Prostate gland (tissue), 2 donors: ENCODE measurements at regions not wholly inside any gene's neighbourhood (a gene's known extent, or its start where the extent isn't known, plus 50 kb on each side); places are given as distances from the start of the nearest gene placed in this dataset.

Experiments used
- CTCF ChIP-seq, 4 experiments: fragments of 200-600 bp in 2 of 4; fragments of 450-650 bp in 2 of 4; sonication (generic) in 2 of 4; IDR thresholded peaks; 1 replicate in 3 of 4; 2 replicates in 1 of 4; pipeline ENCODE4 v1.5.1; 2016 to 2019; ENCODE audit warnings: antibody characterized with exemption in 4 of 4, mild to moderate bottlenecking in 2 of 4, moderate library complexity in 2 of 4
- POLR2A ChIP-seq: fragments of 450-650 bp; IDR thresholded peaks from one replicate; pipeline ENCODE4 v1.6.1; 2016; ENCODE audit warnings: antibody characterized with exemption, mild to moderate bottlenecking

GRCh38 chr11:92682136-92682535, 287.3 kb upstream of the MTNR1B start:
- TF ChIP-seq CTCF (IDR thresholded peaks at IDR 0.05) (no peak), POLR2A (no peak)
